ENCODE measurements at regions not wholly inside any gene's neighbourhood (a gene's known extent, or its start where the extent isn't known, plus 50 kb on each side); places are given as distances from the start of the nearest gene placed in this dataset.

DNA sequence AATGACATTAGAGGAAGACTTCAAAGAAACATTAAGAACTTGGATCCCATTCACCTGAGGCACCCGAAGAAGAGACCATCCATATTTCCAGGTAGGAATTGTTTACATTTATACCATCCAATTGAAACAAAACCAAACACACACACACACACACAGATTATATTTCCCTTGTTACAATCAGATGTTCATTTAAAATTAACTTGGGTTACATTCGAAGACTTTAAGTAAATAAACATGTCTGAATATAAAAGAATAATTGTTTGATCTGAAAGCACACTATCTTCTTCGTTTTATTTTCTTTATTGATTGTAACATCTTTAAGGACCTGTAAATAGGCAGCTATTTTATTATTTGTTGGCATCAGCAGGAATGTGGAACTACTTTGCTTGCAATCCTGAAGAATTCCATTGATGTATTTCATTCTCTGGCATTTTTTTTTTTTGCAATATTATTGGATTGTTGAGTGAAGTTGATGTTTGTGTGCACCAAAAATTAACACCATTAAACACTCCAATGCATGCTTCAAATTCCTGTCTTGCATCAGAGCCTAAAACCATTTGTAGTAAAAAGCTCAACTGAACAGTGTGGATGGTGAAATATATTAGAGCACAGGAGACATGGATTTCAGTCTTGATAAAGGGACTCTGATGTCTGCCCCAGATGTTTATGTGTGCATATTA, 85.3 kb upstream of the FRY start:
- TF ChIP-seq, protein P1, sequence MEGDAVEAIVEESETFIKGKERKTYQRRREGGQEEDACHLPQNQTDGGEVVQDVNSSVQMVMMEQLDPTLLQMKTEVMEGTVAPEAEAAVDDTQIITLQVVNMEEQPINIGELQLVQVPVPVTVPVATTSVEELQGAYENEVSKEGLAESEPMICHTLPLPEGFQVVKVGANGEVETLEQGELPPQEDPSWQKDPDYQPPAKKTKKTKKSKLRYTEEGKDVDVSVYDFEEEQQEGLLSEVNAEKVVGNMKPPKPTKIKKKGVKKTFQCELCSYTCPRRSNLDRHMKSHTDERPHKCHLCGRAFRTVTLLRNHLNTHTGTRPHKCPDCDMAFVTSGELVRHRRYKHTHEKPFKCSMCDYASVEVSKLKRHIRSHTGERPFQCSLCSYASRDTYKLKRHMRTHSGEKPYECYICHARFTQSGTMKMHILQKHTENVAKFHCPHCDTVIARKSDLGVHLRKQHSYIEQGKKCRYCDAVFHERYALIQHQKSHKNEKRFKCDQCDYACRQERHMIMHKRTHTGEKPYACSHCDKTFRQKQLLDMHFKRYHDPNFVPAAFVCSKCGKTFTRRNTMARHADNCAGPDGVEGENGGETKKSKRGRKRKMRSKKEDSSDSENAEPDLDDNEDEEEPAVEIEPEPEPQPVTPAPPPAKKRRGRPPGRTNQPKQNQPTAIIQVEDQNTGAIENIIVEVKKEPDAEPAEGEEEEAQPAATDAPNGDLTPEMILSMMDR (CRISPR knock-in tag; IDR thresholded peaks at IDR 0.05) = no peak
- TF ChIP-seq ZNF274 (CRISPR knock-in tag; IDR thresholded peaks at IDR 0.05) (no peak), ZNF761 (CRISPR knock-in tag; conservative IDR thresholded peaks at IDR 0.05) (no peak), MYNN (CRISPR knock-in tag; IDR thresholded peaks at IDR 0.05; ENCODE audit: low read depth) (no peak), NFYB (CRISPR knock-in tag; IDR thresholded peaks at IDR 0.05) (no peak), EZH2 (conservative IDR thresholded peaks at IDR 0.05; ENCODE audit: low read depth, low read length) (no peak), ZNF3 (CRISPR knock-in tag; IDR thresholded peaks at IDR 0.05) (no peak), SMC3 (IDR thresholded peaks at IDR 0.05; ENCODE audit: low read length) (no peak), RAD21 (CRISPR knock-in tag; IDR thresholded peaks at IDR 0.05) (no peak), POLR2A (IDR thresholded peaks at IDR 0.05; ENCODE audit: insufficient read depth in 1 of 2, low read depth in 2 of 2, low read length in 2 of 2) (no peak), TARDBP (CRISPR knock-in tag; IDR thresholded peaks at IDR 0.05) (no peak)
- TF ChIP-seq, protein P2, sequence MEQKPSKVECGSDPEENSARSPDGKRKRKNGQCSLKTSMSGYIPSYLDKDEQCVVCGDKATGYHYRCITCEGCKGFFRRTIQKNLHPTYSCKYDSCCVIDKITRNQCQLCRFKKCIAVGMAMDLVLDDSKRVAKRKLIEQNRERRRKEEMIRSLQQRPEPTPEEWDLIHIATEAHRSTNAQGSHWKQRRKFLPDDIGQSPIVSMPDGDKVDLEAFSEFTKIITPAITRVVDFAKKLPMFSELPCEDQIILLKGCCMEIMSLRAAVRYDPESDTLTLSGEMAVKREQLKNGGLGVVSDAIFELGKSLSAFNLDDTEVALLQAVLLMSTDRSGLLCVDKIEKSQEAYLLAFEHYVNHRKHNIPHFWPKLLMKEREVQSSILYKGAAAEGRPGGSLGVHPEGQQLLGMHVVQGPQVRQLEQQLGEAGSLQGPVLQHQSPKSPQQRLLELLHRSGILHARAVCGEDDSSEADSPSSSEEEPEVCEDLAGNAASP (CRISPR knock-in tag; IDR thresholded peaks at IDR 0.05; ENCODE audit: borderline replicate concordance) = no peak
- TF ChIP-seq, protein P3, sequence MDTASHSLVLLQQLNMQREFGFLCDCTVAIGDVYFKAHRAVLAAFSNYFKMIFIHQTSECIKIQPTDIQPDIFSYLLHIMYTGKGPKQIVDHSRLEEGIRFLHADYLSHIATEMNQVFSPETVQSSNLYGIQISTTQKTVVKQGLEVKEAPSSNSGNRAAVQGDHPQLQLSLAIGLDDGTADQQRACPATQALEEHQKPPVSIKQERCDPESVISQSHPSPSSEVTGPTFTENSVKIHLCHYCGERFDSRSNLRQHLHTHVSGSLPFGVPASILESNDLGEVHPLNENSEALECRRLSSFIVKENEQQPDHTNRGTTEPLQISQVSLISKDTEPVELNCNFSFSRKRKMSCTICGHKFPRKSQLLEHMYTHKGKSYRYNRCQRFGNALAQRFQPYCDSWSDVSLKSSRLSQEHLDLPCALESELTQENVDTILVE (CRISPR knock-in tag; IDR thresholded peaks at IDR 0.05) = no peak
- TF ChIP-seq, protein P4, sequence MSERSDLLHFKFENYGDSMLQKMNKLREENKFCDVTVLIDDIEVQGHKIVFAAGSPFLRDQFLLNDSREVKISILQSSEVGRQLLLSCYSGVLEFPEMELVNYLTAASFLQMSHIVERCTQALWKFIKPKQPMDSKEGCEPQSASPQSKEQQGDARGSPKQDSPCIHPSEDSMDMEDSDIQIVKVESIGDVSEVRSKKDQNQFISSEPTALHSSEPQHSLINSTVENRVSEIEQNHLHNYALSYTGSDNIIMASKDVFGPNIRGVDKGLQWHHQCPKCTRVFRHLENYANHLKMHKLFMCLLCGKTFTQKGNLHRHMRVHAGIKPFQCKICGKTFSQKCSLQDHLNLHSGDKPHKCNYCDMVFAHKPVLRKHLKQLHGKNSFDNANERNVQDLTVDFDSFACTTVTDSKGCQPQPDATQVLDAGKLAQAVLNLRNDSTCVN (CRISPR knock-in tag; IDR thresholded peaks at IDR 0.05; ENCODE audit: borderline replicate concordance) = no peak
